OCI-LY1 (cell line): ENCODE measurements at regions not wholly inside any gene's neighbourhood (a gene's known extent, or its start where the extent isn't known, plus 50 kb on each side); places are given as distances from the start of the nearest gene placed in this dataset.

Experiments
- H2AFZ ChIP-seq: fragments of 200-600 bp; sonication (generic), shearing (Covaris generic); 2 replicates; pipeline ENCODE4 v1.6.0; 2014; ENCODE audit warnings: antibody characterized with exemption, mild to moderate bottlenecking, low read length
- H3F3A ChIP-seq: fragments of 200-600 bp; sonication (generic), shearing (Covaris generic); 2 replicates; pipeline ENCODE4 v1.6.0; 2014; ENCODE audit warnings: mild to moderate bottlenecking, antibody characterized with exemption, low read length, moderate library complexity; ENCODE audit not compliant: insufficient read depth
- H3K27ac ChIP-seq: fragments of 200-600 bp; sonication (generic); 2 replicates; pipeline ENCODE4 v1.5.1; 2014; ENCODE audit warnings: low read length, mixed run types, mild to moderate bottlenecking, low read depth; ENCODE audit not compliant: poor library complexity, severe bottlenecking
- H3K27me3 ChIP-seq: fragments of 200-600 bp; sonication (generic); 2 replicates; pipeline ENCODE4 v1.6.0; 2014; ENCODE audit warnings: antibody characterized with exemption, mild to moderate bottlenecking, low read length, moderate library complexity; ENCODE audit not compliant: insufficient read depth
- H3K36me3 ChIP-seq: fragments of 200-600 bp; sonication (generic); 2 replicates; pipeline ENCODE4 v1.6.1; 2014; ENCODE audit warnings: mild to moderate bottlenecking, antibody characterized with exemption, low read length, moderate library complexity, mixed read lengths; ENCODE audit not compliant: insufficient read depth
- H3K4me1 ChIP-seq: fragments of 200-600 bp; sonication (generic); 2 replicates; pipeline ENCODE4 v1.5.1; 2014; ENCODE audit warnings: mild to moderate bottlenecking, low read length, moderate library complexity; ENCODE audit not compliant: insufficient read depth, severe bottlenecking
- H3K4me2 ChIP-seq: fragments of 200-600 bp; sonication (generic), shearing (Covaris generic); 2 replicates; pipeline ENCODE4 v1.6.1; 2014; ENCODE audit warnings: low read length
- H3K4me3 ChIP-seq: fragments of 200-600 bp; sonication (generic); 2 replicates; pipeline ENCODE4 v1.5.1; 2014; ENCODE audit warnings: low read length, low read depth, mild to moderate bottlenecking, mixed read lengths; ENCODE audit not compliant: poor library complexity, severe bottlenecking
- H3K79me2 ChIP-seq: fragments of 200-600 bp; shearing (Covaris generic); 2 replicates; pipeline ENCODE4 v1.6.1; 2016; ENCODE audit warnings: mixed run types, low read length, mixed read lengths; ENCODE audit not compliant: insufficient read depth
- H3K9ac ChIP-seq: fragments of 200-600 bp; sonication (generic), shearing (Covaris generic); 2 replicates; pipeline ENCODE4 v1.6.1; 2014; ENCODE audit warnings: mild to moderate bottlenecking, low read length, mixed read lengths
- H3K9me2 ChIP-seq: fragments of 200-600 bp; sonication (generic), shearing (Covaris generic); 2 replicates; pipeline ENCODE4 v1.6.1; 2014; ENCODE audit warnings: low read depth, mild to moderate bottlenecking, low read length, mixed read lengths
- H3K9me3 ChIP-seq: fragments of 200-600 bp; shearing (Covaris generic); 2 replicates; pipeline ENCODE4 v1.6.1; 2014; ENCODE audit warnings: low read length, mixed read lengths
- H4K20me1 ChIP-seq: fragments of 200-600 bp; sonication (generic), shearing (Covaris generic); 2 replicates; pipeline ENCODE4 v1.6.0; 2016; ENCODE audit warnings: mild to moderate bottlenecking, low read length; ENCODE audit not compliant: insufficient read depth
- CTCF ChIP-seq: fragments of 200-600 bp; sonication (generic), shearing (Covaris generic); IDR thresholded peaks from 2 replicates; pipeline ENCODE4 v1.5.1; 2017; ENCODE audit warnings: mild to moderate bottlenecking, antibody characterized with exemption, low read length, moderate library complexity, mixed read lengths
- EZH2 ChIP-seq: fragments of 200-600 bp; sonication (generic), shearing (Covaris generic); IDR thresholded peaks from 2 replicates; pipeline ENCODE4 v1.8.0; 2017; ENCODE audit warnings: borderline replicate concordance, mixed run types, mild to moderate bottlenecking, antibody characterized with exemption, low read length, moderate library complexity, mixed read lengths

- Histone ChIP-seq H3K27me3 (no peaks in the 10 kb centered on the region), H3K79me2 (no peaks in the 10 kb centered on the region), H3K27ac (no peak overlapping the region), H3F3A (no peaks in the 10 kb centered on the region), H3K4me1 (no peaks in the 10 kb centered on the region), H3K9ac (no peak overlapping the region), H3K36me3 (no peaks in the 10 kb centered on the region), H3K9me2 (no peaks in the 10 kb centered on the region), H3K9me3 (no peaks in the 10 kb centered on the region), H3K4me2 (no peak overlapping the region), H4K20me1 (no peaks in the 10 kb centered on the region), H2AFZ (no peak overlapping the region), H3K4me3 (no peak overlapping the region)
- TF ChIP-seq CTCF (no peak), EZH2 (no peak)
Measured at GRCh38 chr4:18686338-18687037, 664.9 kb upstream of the LCORL start.

GRCh38 chr4:18684932-18685331 is 663.4 kb upstream of the LCORL start:
- Histone ChIP-seq H3K9me2 (no peaks in the 10 kb centered on the region), H3K27ac (no peak overlapping the region), H3K4me2 (no peak overlapping the region), H3K79me2 (no peaks in the 10 kb centered on the region), H3K4me3 (no peak overlapping the region), H3K9me3 (no peaks in the 10 kb centered on the region), H4K20me1 (no peaks in the 10 kb centered on the region), H3K4me1 (no peaks in the 10 kb centered on the region), H3F3A (no peaks in the 10 kb centered on the region), H3K9ac (no peak overlapping the region), H2AFZ (no peak overlapping the region), H3K27me3 (no peaks in the 10 kb centered on the region), H3K36me3 (no peaks in the 10 kb centered on the region)
- no peak for TF ChIP-seq CTCF

GRCh38 chr4:18676526-18676915 is 655.0 kb upstream of the LCORL start:
- H3K36me3 ChIP-seq, result no peaks in the 10 kb centered on the region
- H3K27ac ChIP-seq, result no peak overlapping the region
- H3K4me2 ChIP-seq, result no peak overlapping the region
- H3K9ac ChIP-seq, result no peak overlapping the region
- H3K4me3 ChIP-seq, result no peak overlapping the region
- H3K9me2 ChIP-seq, result no peaks in the 10 kb centered on the region
- H3K79me2 ChIP-seq, result no peaks in the 10 kb centered on the region
- H3F3A ChIP-seq, result no peaks in the 10 kb centered on the region
- TF ChIP-seq CTCF (no peak), EZH2 (no peak)
- H4K20me1 ChIP-seq, result no peaks in the 10 kb centered on the region
- H3K4me1 ChIP-seq, result no peaks in the 10 kb centered on the region
- no peaks in the 10 kb centered on the region for H3K27me3 ChIP-seq
- H2AFZ ChIP-seq, result no peak overlapping the region
- H3K9me3 ChIP-seq, result no peaks in the 10 kb centered on the region
